WTC11 (cell line): ENCODE measurements at regions not wholly inside any gene's neighbourhood (a gene's known extent, or its start where the extent isn't known, plus 50 kb on each side); places are given as distances from the start of the nearest gene placed in this dataset.

ENCODE experiments used
- ATAC-seq: fragments of 200-7000 bp; cut with Tn5 transposase; 2 replicates; pipeline ENCODE4 v1.10.0; 2021; ENCODE audit warnings: mild to moderate bottlenecking, moderate library complexity
- CTCF ChIA-PET: fragments of 300-600 bp; sonication (Branson Sonifier 250); formaldehyde crosslinking; loops from one replicate; lab custom pipeline; 2021; ENCODE audit warnings: antibody characterized with exemption; lab: Charles Lee
- POLR2A ChIA-PET: fragments of 350-600 bp; sonication (Branson Sonifier 250); formaldehyde crosslinking; loops from one replicate; lab custom pipeline; 2021; ENCODE audit warnings: antibody characterized with exemption; lab: Charles Lee
- DNase-seq: peaks from one replicate; pipeline ENCODE4 v3.0.0; 2021; ENCODE audit warnings: low spot score
- H3K27ac Mint-ChIP-seq: 2 replicates; pipeline ENCODE4 v1.8.0; 2021; ENCODE audit warnings: mixed read lengths
- H3K27me3 Mint-ChIP-seq: 2 replicates; pipeline ENCODE4 v1.8.0; 2021; ENCODE audit warnings: low read depth, mild to moderate bottlenecking, moderate library complexity, mixed read lengths
- H3K36me3 Mint-ChIP-seq: 2 replicates; pipeline ENCODE4 v1.8.0; 2021; ENCODE audit warnings: mixed read lengths
- H3K4me1 Mint-ChIP-seq: 2 replicates; pipeline ENCODE4 v1.8.0; 2022; ENCODE audit warnings: mixed read lengths
- H3K4me3 Mint-ChIP-seq: 2 replicates; pipeline ENCODE4 v1.8.0; 2021; ENCODE audit warnings: mild to moderate bottlenecking, moderate library complexity, mixed read lengths
- H3K9me3 Mint-ChIP-seq: 2 replicates; pipeline ENCODE4 v1.8.0; 2021; ENCODE audit warnings: mixed read lengths
- ATF1 ChIP-seq: sonication (generic); formaldehyde crosslinking; IDR thresholded peaks from 2 replicates; pipeline ENCODE4 v1.8.1; 2023; ENCODE audit warnings: mild to moderate bottlenecking, moderate library complexity, missing genetic modification reagents
- E2F4 ChIP-seq: sonication (generic); formaldehyde crosslinking; IDR thresholded peaks from 2 replicates; pipeline ENCODE4 v1.8.1; 2022; ENCODE audit warnings: low read depth, mild to moderate bottlenecking, moderate library complexity, missing genetic modification reagents, borderline replicate concordance
- ELF4 ChIP-seq: sonication (generic); formaldehyde crosslinking; IDR thresholded peaks from 2 replicates; pipeline ENCODE4 v1.8.1; 2022; ENCODE audit warnings: low read depth, mild to moderate bottlenecking, moderate library complexity, missing genetic modification reagents
- EMX1 ChIP-seq: fragments of 250-450 bp; sonication (Bioruptor Pico); IDR thresholded peaks from 2 replicates; pipeline ENCODE4 v1.8.0; 2021; ENCODE audit warnings: mild to moderate bottlenecking
- FOXJ3 ChIP-seq: sonication (generic); formaldehyde crosslinking; IDR thresholded peaks from 2 replicates; pipeline ENCODE4 v1.9.0; 2021; ENCODE audit warnings: missing genetic modification reagents, mild to moderate bottlenecking, borderline replicate concordance
- FOXK1 ChIP-seq: sonication (generic); formaldehyde crosslinking; IDR thresholded peaks from 2 replicates; pipeline ENCODE4 v1.8.0; 2022; ENCODE audit warnings: mild to moderate bottlenecking, moderate library complexity, missing genetic modification reagents
- GABPB1 ChIP-seq: sonication (generic); formaldehyde crosslinking; IDR thresholded peaks from 2 replicates; pipeline ENCODE4 v1.8.1; 2023; ENCODE audit warnings: mild to moderate bottlenecking, missing genetic modification reagents
- GRHL2 ChIP-seq: fragments of 250-450 bp; sonication (Bioruptor Pico); IDR thresholded peaks from 2 replicates; pipeline ENCODE4 v1.8.0; 2022; ENCODE audit warnings: mild to moderate bottlenecking, moderate library complexity; ENCODE audit not compliant: insufficient replicate concordance, severe bottlenecking
- GTF2I ChIP-seq: fragments of 250-450 bp; sonication (Bioruptor Pico); conservative IDR thresholded peaks from 2 replicates; pipeline ENCODE4 v1.4.0; 2021; ENCODE audit warnings: mild to moderate bottlenecking
- JUN ChIP-seq: sonication (generic); formaldehyde crosslinking; IDR thresholded peaks from 2 replicates; pipeline ENCODE4 v1.8.0; 2023; ENCODE audit warnings: mild to moderate bottlenecking, missing genetic modification reagents
- MYBL2 ChIP-seq: sonication (generic); formaldehyde crosslinking; IDR thresholded peaks from 2 replicates; pipeline ENCODE4 v1.8.1; 2023; ENCODE audit warnings: mild to moderate bottlenecking, moderate library complexity, missing genetic modification reagents
- PRRX2 ChIP-seq: fragments of 250-450 bp; sonication (Bioruptor Pico); IDR thresholded peaks from 2 replicates; pipeline ENCODE4 v1.8.0; 2021; ENCODE audit warnings: mild to moderate bottlenecking
- RORB ChIP-seq: fragments of 250-450 bp; sonication (Bioruptor Pico); IDR thresholded peaks from 2 replicates; pipeline ENCODE4 v1.9.0; 2021; ENCODE audit warnings: mild to moderate bottlenecking
- SOX15 ChIP-seq: fragments of 250-450 bp; sonication (Bioruptor Pico); IDR thresholded peaks from 2 replicates; pipeline ENCODE4 v1.9.0; 2021; ENCODE audit warnings: mild to moderate bottlenecking
- STAT6 ChIP-seq: sonication (generic); formaldehyde crosslinking; conservative IDR thresholded peaks from 2 replicates; pipeline ENCODE4 v1.8.1; 2023; ENCODE audit warnings: mild to moderate bottlenecking, low read depth, missing genetic modification reagents, moderate library complexity
- ZBTB21 ChIP-seq: sonication (generic); formaldehyde crosslinking; IDR thresholded peaks from 2 replicates; pipeline ENCODE4 v1.8.1; 2023; ENCODE audit warnings: mild to moderate bottlenecking, missing genetic modification reagents, borderline replicate concordance
- TF ChIP-seq, protein P1 (sequence below): fragments of 250-450 bp; sonication (Bioruptor Pico); IDR thresholded peaks from 2 replicates; pipeline ENCODE4 v1.8.0; 2021; ENCODE audit warnings: mild to moderate bottlenecking
- TF ChIP-seq, protein P2 (sequence below): fragments of 200-600 bp; IDR thresholded peaks from 2 replicates; pipeline ENCODE4 v1.8.0; 2022; ENCODE audit warnings: antibody characterized with exemption
- TF ChIP-seq, protein P3 (sequence below): fragments of 250-450 bp; sonication (Bioruptor Pico); IDR thresholded peaks from 2 replicates; pipeline ENCODE4 v1.9.0; 2021; ENCODE audit warnings: moderate library complexity, mild to moderate bottlenecking, inconsistent platforms, borderline replicate concordance
- TF ChIP-seq, protein P4 (sequence below): sonication (generic); formaldehyde crosslinking; conservative IDR thresholded peaks from 2 replicates; pipeline ENCODE4 v1.8.1; 2022; ENCODE audit warnings: mild to moderate bottlenecking, missing genetic modification reagents

DNA sequence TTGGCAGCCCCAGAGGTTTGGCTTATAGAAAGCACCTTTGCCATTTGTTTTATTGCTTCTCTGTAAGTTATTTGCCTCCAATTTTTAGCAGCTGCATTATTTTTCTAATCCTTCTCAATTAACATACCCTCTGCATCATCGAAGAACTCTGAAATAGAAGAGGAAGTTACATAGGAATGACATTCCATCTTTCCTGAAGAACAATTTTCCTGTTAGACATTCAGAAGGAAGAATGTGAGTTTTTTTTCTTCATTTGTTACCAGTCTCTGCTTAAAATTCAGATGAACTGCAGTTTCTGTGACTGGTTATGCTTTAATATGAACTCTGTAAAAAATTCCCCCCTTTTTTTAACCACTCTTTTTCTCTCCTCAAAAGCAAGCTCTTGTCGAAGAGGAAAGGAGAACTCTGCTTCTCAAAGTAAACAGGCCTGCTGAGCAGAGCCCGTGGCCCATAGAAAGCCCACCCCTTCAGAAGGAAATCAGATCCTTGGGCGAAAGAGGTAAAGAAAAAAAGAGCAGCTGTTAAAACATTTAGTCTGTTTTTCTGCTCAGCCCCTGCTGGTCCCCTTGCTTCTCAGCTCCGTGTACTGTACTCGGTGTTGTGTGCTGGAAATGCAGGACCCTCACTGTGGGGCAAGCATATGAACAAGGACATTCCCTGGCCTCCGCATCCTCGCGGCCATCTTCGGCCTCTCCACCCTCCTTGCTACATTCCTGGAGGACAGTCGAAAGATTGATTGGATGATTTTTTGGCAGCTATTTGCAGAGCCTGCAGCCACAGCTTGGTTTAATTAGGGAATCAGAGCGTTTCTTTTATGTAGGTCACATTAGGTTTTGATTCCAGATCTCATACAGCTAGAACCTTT is 164.4 kb upstream of the LRIG3 start:
- no peaks in the 10 kb centered on the region for H3K9me3 Mint-ChIP-seq
- TF ChIP-seq EMX1 (CRISPR knock-in tag) (no peak), JUN (CRISPR knock-in tag) (no peak), ELF4 (CRISPR knock-in tag) (no peak), STAT6 (CRISPR knock-in tag) (no peak), SOX15 (CRISPR knock-in tag) (no peak), FOXK1 (CRISPR knock-in tag) (no peak), GABPB1 (CRISPR knock-in tag) (no peak), FOXJ3 (CRISPR knock-in tag) (no peak), E2F4 (CRISPR knock-in tag) (no peak), PRRX2 (no peak), MYBL2 (no peak), ZBTB21 (CRISPR knock-in tag) (no peak), GRHL2 (CRISPR knock-in tag) (no peak), GTF2I (CRISPR knock-in tag) (no peak), ATF1 (no peak), RORB (CRISPR knock-in tag) (no peak)
- TF ChIP-seq, protein P1, sequence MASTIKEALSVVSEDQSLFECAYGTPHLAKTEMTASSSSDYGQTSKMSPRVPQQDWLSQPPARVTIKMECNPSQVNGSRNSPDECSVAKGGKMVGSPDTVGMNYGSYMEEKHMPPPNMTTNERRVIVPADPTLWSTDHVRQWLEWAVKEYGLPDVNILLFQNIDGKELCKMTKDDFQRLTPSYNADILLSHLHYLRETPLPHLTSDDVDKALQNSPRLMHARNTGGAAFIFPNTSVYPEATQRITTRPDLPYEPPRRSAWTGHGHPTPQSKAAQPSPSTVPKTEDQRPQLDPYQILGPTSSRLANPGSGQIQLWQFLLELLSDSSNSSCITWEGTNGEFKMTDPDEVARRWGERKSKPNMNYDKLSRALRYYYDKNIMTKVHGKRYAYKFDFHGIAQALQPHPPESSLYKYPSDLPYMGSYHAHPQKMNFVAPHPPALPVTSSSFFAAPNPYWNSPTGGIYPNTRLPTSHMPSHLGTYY, result no peak
- TF ChIP-seq, protein P2, sequence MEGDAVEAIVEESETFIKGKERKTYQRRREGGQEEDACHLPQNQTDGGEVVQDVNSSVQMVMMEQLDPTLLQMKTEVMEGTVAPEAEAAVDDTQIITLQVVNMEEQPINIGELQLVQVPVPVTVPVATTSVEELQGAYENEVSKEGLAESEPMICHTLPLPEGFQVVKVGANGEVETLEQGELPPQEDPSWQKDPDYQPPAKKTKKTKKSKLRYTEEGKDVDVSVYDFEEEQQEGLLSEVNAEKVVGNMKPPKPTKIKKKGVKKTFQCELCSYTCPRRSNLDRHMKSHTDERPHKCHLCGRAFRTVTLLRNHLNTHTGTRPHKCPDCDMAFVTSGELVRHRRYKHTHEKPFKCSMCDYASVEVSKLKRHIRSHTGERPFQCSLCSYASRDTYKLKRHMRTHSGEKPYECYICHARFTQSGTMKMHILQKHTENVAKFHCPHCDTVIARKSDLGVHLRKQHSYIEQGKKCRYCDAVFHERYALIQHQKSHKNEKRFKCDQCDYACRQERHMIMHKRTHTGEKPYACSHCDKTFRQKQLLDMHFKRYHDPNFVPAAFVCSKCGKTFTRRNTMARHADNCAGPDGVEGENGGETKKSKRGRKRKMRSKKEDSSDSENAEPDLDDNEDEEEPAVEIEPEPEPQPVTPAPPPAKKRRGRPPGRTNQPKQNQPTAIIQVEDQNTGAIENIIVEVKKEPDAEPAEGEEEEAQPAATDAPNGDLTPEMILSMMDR, result no peak
- TF ChIP-seq, protein P3, sequence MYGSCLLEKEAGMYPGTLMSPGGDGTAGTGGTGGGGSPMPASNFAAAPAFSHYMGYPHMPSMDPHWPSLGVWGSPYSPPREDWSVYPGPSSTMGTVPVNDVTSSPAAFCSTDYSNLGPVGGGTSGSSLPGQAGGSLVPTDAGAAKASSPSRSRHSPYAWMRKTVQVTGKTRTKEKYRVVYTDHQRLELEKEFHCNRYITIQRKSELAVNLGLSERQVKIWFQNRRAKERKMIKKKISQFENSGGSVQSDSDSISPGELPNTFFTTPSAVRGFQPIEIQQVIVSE (CRISPR knock-in tag), result no peak
- TF ChIP-seq, protein P4, sequence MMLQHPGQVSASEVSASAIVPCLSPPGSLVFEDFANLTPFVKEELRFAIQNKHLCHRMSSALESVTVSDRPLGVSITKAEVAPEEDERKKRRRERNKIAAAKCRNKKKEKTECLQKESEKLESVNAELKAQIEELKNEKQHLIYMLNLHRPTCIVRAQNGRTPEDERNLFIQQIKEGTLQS (CRISPR knock-in tag), result no peak
- TF ChIP-seq, all 79 proteins: peak for 0
- Mint-ChIP-seq H3K4me3 (no peak overlapping the region), H3K36me3 (no peaks in the 10 kb centered on the region), H3K27me3 (no peaks in the 10 kb centered on the region), H3K4me1 (peaks cover 38% of the 10 kb centered on the region), H3K27ac (peak overlapping the region; percentile 71)
- ChIA-PET CTCF (interaction anchor here (0.7 to 2.2 kb wide), 5 partner anchors 29 to 544 kb away, joined by 3 to 11 read pairs (median 4); no protein-coding TSS in a partner anchor), POLR2A (interaction anchor here (0.6 to 0.7 kb wide), 2 partner anchors 81 to 114 kb away, joined by 3 to 6 read pairs; no protein-coding TSS in a partner anchor)
- ATAC-seq, result peak; percentile 71
- DNase-seq, result peak; percentile 27
